CD14-positive monocyte (primary cell): ENCODE measurements at regions not wholly inside any gene's neighbourhood (a gene's known extent, or its start where the extent isn't known, plus 50 kb on each side); places are given as distances from the start of the nearest gene placed in this dataset.

Source experiments
- DNase-seq, 3 donors: peaks; one replicate each; pipeline ENCODE4 v3.0.0-alpha.2; 2011 to 2022
- H2AFZ ChIP-seq: 2 replicates; pipeline ENCODE4 v1.6.0; 2012; ENCODE audit warnings: mild to moderate bottlenecking, low read depth, low read length, inconsistent platforms; ENCODE audit not compliant: insufficient read depth, poor library complexity, severe bottlenecking
- H3K27ac ChIP-seq, 2 donors: 1 replicate in 1 of 2; 2 replicates in 1 of 2; pipeline ENCODE4 v1.5.1; 2012 to 2013; ENCODE audit warnings: low read length in 2 of 2, control low read depth in 1 of 2, inconsistent platforms in 1 of 2, low read depth in 1 of 2, mild to moderate bottlenecking in 1 of 2
- H3K27me3 ChIP-seq, 2 donors: one replicate each; pipeline versions ENCODE4 v1.6.0 to v1.6.1; 2011 to 2013; ENCODE audit warnings: low read length in 2 of 2; ENCODE audit not compliant: control insufficient read depth in 2 of 2, insufficient read depth in 2 of 2
- H3K36me3 ChIP-seq, 2 donors: replicated peaks in 1 of 2; 1 replicate in 1 of 2; 2 replicates in 1 of 2; pipeline versions ENCODE4 v1.5.1 to v1.6.1; 2012 to 2013; ENCODE audit warnings: low read length in 2 of 2, control low read depth in 1 of 2, inconsistent platforms in 1 of 2, mild to moderate bottlenecking in 1 of 2; ENCODE audit not compliant: insufficient read depth in 2 of 2, control insufficient read depth in 1 of 2
- H3K4me1 ChIP-seq, 2 donors: 1 replicate in 1 of 2; 2 replicates in 1 of 2; pipeline versions ENCODE4 v1.5.1 to v1.6.1; 2012 to 2013; ENCODE audit warnings: low read length in 2 of 2, control low read depth in 1 of 2, inconsistent platforms in 1 of 2, mild to moderate bottlenecking in 1 of 2, moderate library complexity in 1 of 2; ENCODE audit not compliant: insufficient read depth in 2 of 2, control insufficient read depth in 1 of 2
- H3K4me2 ChIP-seq: replicated peaks from 2 replicates; pipeline ENCODE3; 2012; ENCODE audit warnings: low read length, moderate library complexity, mild to moderate bottlenecking; ENCODE audit not compliant: poor library complexity, severe bottlenecking; ENCODE audit errors: extremely low read depth
- H3K4me3 ChIP-seq, 3 experiments: fragments of 200-600 bp in 1 of 3; sonication (generic) in 1 of 3; replicated peaks in 1 of 3; 1 replicate in 2 of 3; 2 replicates in 1 of 3; pipeline ENCODE4 v1.5.1; 2011 to 2013; ENCODE audit warnings: low read length in 3 of 3, mild to moderate bottlenecking in 3 of 3, control low read depth in 2 of 3, low read depth in 2 of 3, inconsistent platforms in 1 of 3, moderate library complexity in 1 of 3
- H3K79me2 ChIP-seq: 2 replicates; pipeline ENCODE4 v1.6.0; 2012; ENCODE audit warnings: mild to moderate bottlenecking, control low read depth, inconsistent platforms, low read length, moderate library complexity; ENCODE audit not compliant: insufficient read depth
- H3K9ac ChIP-seq: 2 replicates; pipeline ENCODE4 v1.6.0; 2017; ENCODE audit warnings: low read length, mild to moderate bottlenecking; ENCODE audit not compliant: insufficient read depth, poor library complexity, severe bottlenecking
- H3K9me3 ChIP-seq, 2 donors: replicated peaks in 1 of 2; 1 replicate in 1 of 2; 2 replicates in 1 of 2; pipeline versions ENCODE4 v1.5.1 to v1.6.1; 2012 to 2013; ENCODE audit warnings: low read length in 2 of 2, control low read depth in 1 of 2; ENCODE audit not compliant: control insufficient read depth in 1 of 2, insufficient read depth in 1 of 2
- H4K20me1 ChIP-seq: 2 replicates; pipeline ENCODE4 v1.6.0; 2012; ENCODE audit warnings: mild to moderate bottlenecking, low read length, control low read depth, moderate library complexity; ENCODE audit not compliant: insufficient read depth
- H3K27ac Mint-ChIP-seq, 7 donors: one replicate each; pipeline ENCODE4 v1.8.0; 2020; ENCODE audit warnings: mild to moderate bottlenecking in 7 of 7, mixed read lengths in 7 of 7, moderate library complexity in 6 of 7, inconsistent platforms in 2 of 7
- H3K27me3 Mint-ChIP-seq, 3 donors: one replicate each; pipeline ENCODE4 v1.8.0; 2021 to 2022; ENCODE audit warnings: low read depth in 3 of 3, mild to moderate bottlenecking in 3 of 3, mixed read lengths in 3 of 3, moderate library complexity in 3 of 3, inconsistent platforms in 1 of 3
- H3K36me3 Mint-ChIP-seq, 2 donors: one replicate each; pipeline ENCODE4 v1.8.0; 2020; ENCODE audit warnings: mixed read lengths in 2 of 2, inconsistent platforms in 1 of 2, mild to moderate bottlenecking in 1 of 2
- H3K4me1 Mint-ChIP-seq: one replicate; pipeline ENCODE4 v1.8.0; 2020; ENCODE audit warnings: mild to moderate bottlenecking, mixed read lengths
- H3K4me3 Mint-ChIP-seq, 2 donors: one replicate each; pipeline ENCODE4 v1.8.0; 2020; ENCODE audit warnings: mild to moderate bottlenecking in 2 of 2, mixed read lengths in 2 of 2, moderate library complexity in 1 of 2
- H3K9me3 Mint-ChIP-seq, 7 donors: one replicate each; pipeline ENCODE4 v1.8.0; 2020 to 2022; ENCODE audit warnings: mixed read lengths in 7 of 7, mild to moderate bottlenecking in 6 of 7, moderate library complexity in 6 of 7, inconsistent platforms in 2 of 7
- WGBS: methylation state at CpG from one replicate; pipeline ENCODE4 v1.1.5; 2013; ENCODE audit warnings: missing lambda C conversion rate; ENCODE audit not compliant: insufficient coverage; 5-methylcytosine and 5-hydroxymethylcytosine counted together
- intact Hi-C, 2 donors: fragments of 100-400 bp; cut with micrococcal nuclease; formaldehyde crosslinking; loops; one replicate each; pipeline versions ENCODE4 v1.15.0 to v1.15.1; 2023
- TF ChIP-seq, protein P1 (sequence below): fragments of 200-600 bp; IDR thresholded peaks from one replicate; pipeline ENCODE4 v1.8.0; 2022; ENCODE audit warnings: antibody characterized with exemption, mild to moderate bottlenecking

DNA sequence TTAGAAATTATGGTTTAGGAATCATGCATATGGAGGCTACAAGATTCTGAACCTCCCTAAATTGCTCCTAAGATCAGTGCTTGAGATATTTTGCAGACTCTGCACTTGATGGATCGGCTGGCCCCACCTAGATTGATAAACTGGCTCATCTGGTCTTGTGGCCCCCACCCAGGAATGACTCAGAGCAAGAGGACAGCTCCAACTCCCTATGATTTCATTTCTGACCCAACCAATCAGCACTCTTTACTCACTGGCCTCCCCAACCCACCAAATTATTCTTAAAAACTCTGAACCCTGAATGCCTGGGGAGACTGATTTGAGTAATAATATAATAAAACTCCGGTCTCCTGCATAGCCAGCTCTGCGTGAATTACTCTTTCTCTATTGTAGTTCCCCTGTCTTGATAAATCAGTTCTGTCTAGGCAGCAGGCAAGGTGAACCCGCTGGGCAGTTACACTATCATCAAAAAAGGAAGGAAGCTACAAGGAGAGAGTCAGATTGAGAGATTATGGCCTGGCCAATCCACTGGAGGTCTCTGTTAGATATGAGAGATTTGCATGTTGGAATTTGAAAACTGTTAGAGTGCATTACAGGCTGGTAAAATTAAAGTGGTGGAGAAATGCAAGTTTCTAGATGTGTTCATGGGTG lies 245.8 kb downstream of the CSNK2A3 start:
- Mint-ChIP-seq H3K27me3 (peaks cover 3 to 9% (median 6%) of the 10 kb centered on the region in 3 donors), H3K27ac (no peak overlapping the region), H3K4me3 (no peak overlapping the region), H3K9me3 (peaks cover 0 to 4% (median 3%) of the 10 kb centered on the region in 7 donors), H3K4me1 (no peaks in the 10 kb centered on the region), H3K36me3 (no peaks in the 10 kb centered on the region)
- Histone ChIP-seq H3K36me3 (no peaks in the 10 kb centered on the region), H2AFZ (no peak overlapping the region), H3K79me2 (no peaks in the 10 kb centered on the region), H3K27me3 (peaks cover 0 to 2% of the 10 kb centered on the region in 2 donors), H3K4me1 (no peaks in the 10 kb centered on the region), H3K4me3 (no peak overlapping the region), H3K4me2 (no peak overlapping the region), H4K20me1 (no peaks in the 10 kb centered on the region), H3K9me3 (no peaks in the 10 kb centered on the region), H3K9ac (no peak overlapping the region), H3K27ac (no peak overlapping the region)
- no peak for DNase-seq
- intact Hi-C loops = no loop called here
- 89% methylated on average over 1 of the region's 4 CpGs for whole genome bisulfite sequencing
- TF ChIP-seq, protein P1, sequence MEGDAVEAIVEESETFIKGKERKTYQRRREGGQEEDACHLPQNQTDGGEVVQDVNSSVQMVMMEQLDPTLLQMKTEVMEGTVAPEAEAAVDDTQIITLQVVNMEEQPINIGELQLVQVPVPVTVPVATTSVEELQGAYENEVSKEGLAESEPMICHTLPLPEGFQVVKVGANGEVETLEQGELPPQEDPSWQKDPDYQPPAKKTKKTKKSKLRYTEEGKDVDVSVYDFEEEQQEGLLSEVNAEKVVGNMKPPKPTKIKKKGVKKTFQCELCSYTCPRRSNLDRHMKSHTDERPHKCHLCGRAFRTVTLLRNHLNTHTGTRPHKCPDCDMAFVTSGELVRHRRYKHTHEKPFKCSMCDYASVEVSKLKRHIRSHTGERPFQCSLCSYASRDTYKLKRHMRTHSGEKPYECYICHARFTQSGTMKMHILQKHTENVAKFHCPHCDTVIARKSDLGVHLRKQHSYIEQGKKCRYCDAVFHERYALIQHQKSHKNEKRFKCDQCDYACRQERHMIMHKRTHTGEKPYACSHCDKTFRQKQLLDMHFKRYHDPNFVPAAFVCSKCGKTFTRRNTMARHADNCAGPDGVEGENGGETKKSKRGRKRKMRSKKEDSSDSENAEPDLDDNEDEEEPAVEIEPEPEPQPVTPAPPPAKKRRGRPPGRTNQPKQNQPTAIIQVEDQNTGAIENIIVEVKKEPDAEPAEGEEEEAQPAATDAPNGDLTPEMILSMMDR = no peak

DNA sequence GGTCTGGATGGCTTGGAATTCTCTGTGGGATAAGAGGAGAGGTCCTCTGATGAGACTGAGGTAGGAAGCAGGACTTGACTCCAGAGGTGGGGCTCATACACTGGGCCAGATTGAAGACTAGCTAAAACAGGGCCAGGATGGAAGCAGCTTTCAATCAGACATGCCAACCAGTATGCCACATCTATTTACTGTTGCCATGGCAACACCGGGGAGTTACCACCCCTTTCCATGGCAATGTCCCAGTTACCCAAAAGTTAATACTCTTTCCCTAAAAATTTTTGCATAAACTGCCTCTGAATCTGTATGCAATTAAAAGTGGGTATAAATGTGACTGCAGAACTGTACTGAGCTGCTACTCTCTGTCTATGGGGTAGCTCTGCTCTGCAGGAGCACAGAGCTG lies 247.5 kb upstream of the ZBED5 start:
- Histone ChIP-seq H3K36me3 (no peaks in the 10 kb centered on the region), H3K4me3 (no peak overlapping the region), H4K20me1 (no peaks in the 10 kb centered on the region), H3K79me2 (no peaks in the 10 kb centered on the region), H3K27me3 (peaks cover 0 to 2% of the 10 kb centered on the region in 2 donors), H3K4me1 (no peaks in the 10 kb centered on the region), H3K27ac (no peak overlapping the region), H3K9me3 (no peaks in the 10 kb centered on the region), H3K9ac (no peak overlapping the region), H3K4me2 (no peak overlapping the region), H2AFZ (no peak overlapping the region)
- peaks cover 0 to 5% (median 3%) of the 10 kb centered on the region in 7 donors for H3K9me3 Mint-ChIP-seq
- H3K4me1 Mint-ChIP-seq = no peaks in the 10 kb centered on the region
- DNase-seq = no peak
- H3K4me3 Mint-ChIP-seq = no peak overlapping the region
- WGBS = no CpG with 5 or more reads among the region's 1 CpG
- intact Hi-C loops = no loop called here
- no peaks in the 10 kb centered on the region for H3K36me3 Mint-ChIP-seq
- no peak overlapping the region for H3K27ac Mint-ChIP-seq
- TF ChIP-seq, protein P1 = no peak
- peaks cover 6 to 10% (median 8%) of the 10 kb centered on the region in 3 donors for H3K27me3 Mint-ChIP-seq
